HCT116 (cell line): ENCODE measurements at regions not wholly inside any gene's neighbourhood (a gene's known extent, or its start where the extent isn't known, plus 50 kb on each side); places are given as distances from the start of the nearest gene placed in this dataset.

ENCODE experiments used
- ATAC-seq: fragments of 200-7000 bp; cut with Tn5 transposase; 2 replicates; pipeline ENCODE4 v1.9.1; 2020; ENCODE audit warnings: mild to moderate bottlenecking, moderate library complexity
- BruUV-seq: library from RNA; stranded (reverse); fragments of 400-500 nt; replicated peaks from 2 replicates; lab custom pipeline; 2021; lab: Mats Ljungman, UMichigan
- CTCF ChIA-PET: fragments of 300-600 bp; sonication (Branson Sonifier 250); formaldehyde crosslinking; loops from one replicate; lab custom pipeline; 2021; ENCODE audit warnings: antibody characterized with exemption; lab: Charles Lee
- POLR2A ChIA-PET: fragments of 300-600, 350-600 bp; sonication (Branson Sonifier 250); formaldehyde crosslinking; loops from one replicate; lab custom pipeline; 2021; ENCODE audit warnings: antibody characterized with exemption; lab: Charles Lee
- RAD21 ChIA-PET, 2 experiments: fragments of 300-600 bp; sonication (Branson Sonifier 250); formaldehyde crosslinking; loops; one replicate each; lab custom pipeline; 2023; ENCODE audit warnings: low total read pairs in 2 of 2; ENCODE audit not compliant: uncharacterized antibody in 2 of 2, unreplicated experiment in 2 of 2, low non-redundant PET in 1 of 2; lab: Charles Lee
- DNase-seq: peaks from one replicate; pipeline ENCODE4 v3.0.0-alpha.2; 2010; ENCODE audit warnings: low read depth, low spot score
- H2AFZ ChIP-seq: fragments of 200-600 bp; shearing (Covaris generic), sonication (generic); 2 replicates; pipeline ENCODE4 v1.6.1; 2017; ENCODE audit warnings: low read depth, mixed run types, mixed read lengths, antibody characterized with exemption, low read length; ENCODE audit not compliant: poor library complexity, severe bottlenecking
- H3K27ac ChIP-seq: 2 replicates; pipeline ENCODE4 v1.5.1; 2012; ENCODE audit warnings: low read depth, low read length
- H3K27me3 ChIP-seq: fragments of 200-600 bp; sonication (generic); 2 replicates; pipeline ENCODE4 v1.6.1; 2016; ENCODE audit warnings: mixed run types, low read length, mixed read lengths; ENCODE audit not compliant: insufficient read depth
- H3K36me3 ChIP-seq, 2 experiments: fragments of 200-500 bp in 1 of 2; fragments of 200-600 bp in 1 of 2; sonication (Bioruptor generic) in 1 of 2; sonication (generic) in 1 of 2; 2 replicates each; pipeline versions ENCODE4 v1.5.1 to v1.6.1; 2014 to 2016; ENCODE audit warnings: low read length in 2 of 2, inconsistent platforms in 1 of 2, mixed read lengths in 1 of 2, mixed run types in 1 of 2; ENCODE audit not compliant: insufficient read depth in 2 of 2, control insufficient read depth in 1 of 2
- H3K4me1 ChIP-seq, 2 experiments: fragments of 200-600 bp in 1 of 2; sonication (generic) in 1 of 2; 2 replicates each; pipeline versions ENCODE4 v1.5.1 to v1.6.1; 2012 to 2017; ENCODE audit warnings: low read length in 2 of 2, inconsistent platforms in 1 of 2, mild to moderate bottlenecking in 1 of 2, mixed read lengths in 1 of 2, mixed run types in 1 of 2, moderate library complexity in 1 of 2; ENCODE audit not compliant: insufficient read depth in 2 of 2, control insufficient read depth in 1 of 2
- H3K4me2 ChIP-seq: fragments of 200-600 bp; sonication (generic); 2 replicates; pipeline ENCODE4 v1.6.1; 2017; ENCODE audit warnings: mixed run types, low read length, mixed read lengths
- H3K4me3 ChIP-seq, 2 experiments: fragments of 200-600 bp in 1 of 2; sonication (generic) in 1 of 2; replicated peaks in 1 of 2; 2 replicates each; pipeline ENCODE4 v1.5.1; 2011 to 2016; ENCODE audit warnings: low read length in 2 of 2, control low read depth in 1 of 2, low read depth in 1 of 2, mild to moderate bottlenecking in 1 of 2, mixed read lengths in 1 of 2, mixed run types in 1 of 2
- H3K79me2 ChIP-seq: fragments of 200-600 bp; sonication (generic); 2 replicates; pipeline ENCODE4 v1.6.1; 2017; ENCODE audit warnings: mild to moderate bottlenecking, mixed run types, low read length, moderate library complexity, mixed read lengths; ENCODE audit not compliant: insufficient read depth
- H3K9ac ChIP-seq: fragments of 200-600 bp; sonication (generic); 2 replicates; pipeline ENCODE4 v1.6.1; 2016; ENCODE audit warnings: low read length, mixed read lengths
- H3K9me2 ChIP-seq: fragments of 200-600 bp; sonication (generic), shearing (Covaris generic); 2 replicates; pipeline ENCODE4 v1.6.1; 2017; ENCODE audit warnings: mixed run types, mild to moderate bottlenecking, moderate library complexity; ENCODE audit not compliant: insufficient read depth
- H3K9me3 ChIP-seq, 2 experiments: fragments of 200-500 bp in 1 of 2; fragments of 200-600 bp in 1 of 2; sonication (Bioruptor generic) in 1 of 2; sonication (generic) in 1 of 2; 2 replicates each; pipeline ENCODE4 v1.6.1; 2014 to 2017; ENCODE audit warnings: low read length in 2 of 2, mixed read lengths in 2 of 2, inconsistent platforms in 1 of 2, low read depth in 1 of 2, mild to moderate bottlenecking in 1 of 2, mixed run types in 1 of 2, moderate library complexity in 1 of 2; ENCODE audit not compliant: control insufficient read depth in 1 of 2, insufficient read depth in 1 of 2
- H4K20me1 ChIP-seq: fragments of 200-600 bp; sonication (generic), shearing (Covaris generic); 2 replicates; pipeline ENCODE4 v1.6.1; 2017; ENCODE audit warnings: mixed run types, mild to moderate bottlenecking, moderate library complexity; ENCODE audit not compliant: insufficient read depth
- ATF3 ChIP-seq: IDR thresholded peaks from 2 replicates; pipeline ENCODE4 v1.6.1; 2012
- CBX3 ChIP-seq: IDR thresholded peaks from 2 replicates; pipeline ENCODE4 v1.6.1; 2012; ENCODE audit warnings: low read depth
- CEBPB ChIP-seq: IDR thresholded peaks from 2 replicates; pipeline ENCODE4 v1.6.1; 2012; ENCODE audit warnings: low read depth
- EGR1 ChIP-seq: IDR thresholded peaks from 2 replicates; pipeline ENCODE4 v1.6.1; 2012; ENCODE audit warnings: low read depth
- ELF1 ChIP-seq: IDR thresholded peaks from 2 replicates; pipeline ENCODE4 v1.6.1; 2012; ENCODE audit warnings: low read depth, borderline replicate concordance
- EZH2 ChIP-seq: fragments of 200-600 bp; sonication (generic); IDR thresholded peaks from 2 replicates; pipeline ENCODE4 v1.6.1; 2017; ENCODE audit warnings: antibody characterized with exemption, mixed run types
- EZH2phosphoT487 ChIP-seq: fragments of 200-600 bp; IDR thresholded peaks from 2 replicates; pipeline ENCODE4 v1.6.1; 2018; ENCODE audit warnings: antibody characterized with exemption, borderline replicate concordance
- FOSL1 ChIP-seq: IDR thresholded peaks from 2 replicates; pipeline ENCODE4 v1.6.1; 2012; ENCODE audit warnings: low read depth
- JUND ChIP-seq: IDR thresholded peaks from 2 replicates; pipeline ENCODE4 v1.6.1; 2012
- POLR2A ChIP-seq: IDR thresholded peaks from 2 replicates; pipeline ENCODE4 v1.7.0; 2011; ENCODE audit warnings: borderline replicate concordance; ENCODE audit not compliant: insufficient read depth, insufficient read length; ENCODE audit errors: extremely low read depth
- POLR2AphosphoS5 ChIP-seq: IDR thresholded peaks from 2 replicates; pipeline ENCODE4 v1.6.1; 2011; ENCODE audit warnings: mild to moderate bottlenecking, low read depth, low read length, moderate library complexity
- SIN3A ChIP-seq: IDR thresholded peaks from 2 replicates; pipeline ENCODE4 v1.6.1; 2012; ENCODE audit warnings: low read depth
- SP1 ChIP-seq: IDR thresholded peaks from 2 replicates; pipeline ENCODE4 v1.6.1; 2012; ENCODE audit warnings: low read depth
- SRF ChIP-seq: IDR thresholded peaks from 2 replicates; pipeline ENCODE4 v1.6.1; 2012; ENCODE audit warnings: low read depth
- YY1 ChIP-seq: IDR thresholded peaks from 2 replicates; pipeline ENCODE4 v1.6.1; 2011; ENCODE audit warnings: low read length, low read depth, moderate library complexity, mild to moderate bottlenecking; ENCODE audit not compliant: insufficient replicate concordance; ENCODE audit errors: extremely low read depth
- ZFX ChIP-seq: fragments of 450-650 bp; IDR thresholded peaks from 2 replicates; pipeline ENCODE4 v1.6.1; 2017
- ZNF274 ChIP-seq: fragments of 200-500 bp; sonication (Bioruptor generic); IDR thresholded peaks from 2 replicates; pipeline ENCODE4 v1.6.1; 2014; ENCODE audit warnings: mild to moderate bottlenecking, low read depth, low read length, inconsistent platforms
- intact Hi-C: fragments of 100-400 bp; cut with micrococcal nuclease; formaldehyde crosslinking; loops from 2 replicates; pipeline ENCODE4 v1.10.0; 2022
- TF ChIP-seq, protein P1 (sequence below), 3 experiments: fragments of 200-600 bp in 1 of 3; sonication (generic) in 1 of 3; IDR thresholded peaks in 2 of 3; conservative IDR thresholded peaks in 1 of 3; 2 replicates each; pipeline ENCODE4 v1.5.1; 2012 to 2017; ENCODE audit warnings: low read depth in 2 of 3, low read length in 2 of 3, antibody characterized with exemption in 1 of 3, borderline replicate concordance in 1 of 3, control low read depth in 1 of 3, mild to moderate bottlenecking in 1 of 3, mixed read lengths in 1 of 3, mixed run types in 1 of 3, moderate library complexity in 1 of 3; ENCODE audit not compliant: insufficient read depth in 1 of 3
- TF ChIP-seq, protein P2 (sequence below): IDR thresholded peaks from 2 replicates; pipeline ENCODE4 v1.6.1; 2012; ENCODE audit warnings: low read depth

GRCh38 chr13:39133781-39134180 lies 95.5 kb downstream of the NHLRC3 start:
- Histone ChIP-seq H3K9me2 (no peaks in the 10 kb centered on the region), H3K4me2 (no peak overlapping the region), H2AFZ (no peak overlapping the region), H3K9me3 (no peaks in the 10 kb centered on the region), H3K36me3 (no peaks in the 10 kb centered on the region), H3K27me3 (peaks cover 37% of the 10 kb centered on the region), H3K4me3 (no peak overlapping the region), H3K9ac (no peak overlapping the region), H3K79me2 (no peaks in the 10 kb centered on the region), H3K4me1 (no peaks in the 10 kb centered on the region), H4K20me1 (no peaks in the 10 kb centered on the region), H3K27ac (no peak overlapping the region)
- POLR2A ChIA-PET = no interaction called here
- BruUV-seq = no TSS peak
- RAD21 ChIA-PET = no interaction called here
- DNase-seq = no peak
- no peak for TF ChIP-seq POLR2AphosphoS5
- TF ChIP-seq ZNF274 = no peak
- TF ChIP-seq, protein P1, sequence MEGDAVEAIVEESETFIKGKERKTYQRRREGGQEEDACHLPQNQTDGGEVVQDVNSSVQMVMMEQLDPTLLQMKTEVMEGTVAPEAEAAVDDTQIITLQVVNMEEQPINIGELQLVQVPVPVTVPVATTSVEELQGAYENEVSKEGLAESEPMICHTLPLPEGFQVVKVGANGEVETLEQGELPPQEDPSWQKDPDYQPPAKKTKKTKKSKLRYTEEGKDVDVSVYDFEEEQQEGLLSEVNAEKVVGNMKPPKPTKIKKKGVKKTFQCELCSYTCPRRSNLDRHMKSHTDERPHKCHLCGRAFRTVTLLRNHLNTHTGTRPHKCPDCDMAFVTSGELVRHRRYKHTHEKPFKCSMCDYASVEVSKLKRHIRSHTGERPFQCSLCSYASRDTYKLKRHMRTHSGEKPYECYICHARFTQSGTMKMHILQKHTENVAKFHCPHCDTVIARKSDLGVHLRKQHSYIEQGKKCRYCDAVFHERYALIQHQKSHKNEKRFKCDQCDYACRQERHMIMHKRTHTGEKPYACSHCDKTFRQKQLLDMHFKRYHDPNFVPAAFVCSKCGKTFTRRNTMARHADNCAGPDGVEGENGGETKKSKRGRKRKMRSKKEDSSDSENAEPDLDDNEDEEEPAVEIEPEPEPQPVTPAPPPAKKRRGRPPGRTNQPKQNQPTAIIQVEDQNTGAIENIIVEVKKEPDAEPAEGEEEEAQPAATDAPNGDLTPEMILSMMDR (IDR thresholded peaks at IDR 0.05 in 2 of 3, conservative IDR thresholded peaks at IDR 0.05 in 1 of 3; ENCODE audit: borderline replicate concordance in 1 of 3, insufficient read depth in 1 of 3, low read depth in 2 of 3, low read length in 2 of 3) = no peak
- no peak for TF ChIP-seq FOSL1
- no peak for TF ChIP-seq SIN3A
- TF ChIP-seq JUND = no peak
- TF ChIP-seq EGR1 = no peak
- no peak for TF ChIP-seq ELF1
- TF ChIP-seq EZH2 = no peak
- TF ChIP-seq SP1 = no peak
- no peak for TF ChIP-seq ZFX
- TF ChIP-seq, protein P2, sequence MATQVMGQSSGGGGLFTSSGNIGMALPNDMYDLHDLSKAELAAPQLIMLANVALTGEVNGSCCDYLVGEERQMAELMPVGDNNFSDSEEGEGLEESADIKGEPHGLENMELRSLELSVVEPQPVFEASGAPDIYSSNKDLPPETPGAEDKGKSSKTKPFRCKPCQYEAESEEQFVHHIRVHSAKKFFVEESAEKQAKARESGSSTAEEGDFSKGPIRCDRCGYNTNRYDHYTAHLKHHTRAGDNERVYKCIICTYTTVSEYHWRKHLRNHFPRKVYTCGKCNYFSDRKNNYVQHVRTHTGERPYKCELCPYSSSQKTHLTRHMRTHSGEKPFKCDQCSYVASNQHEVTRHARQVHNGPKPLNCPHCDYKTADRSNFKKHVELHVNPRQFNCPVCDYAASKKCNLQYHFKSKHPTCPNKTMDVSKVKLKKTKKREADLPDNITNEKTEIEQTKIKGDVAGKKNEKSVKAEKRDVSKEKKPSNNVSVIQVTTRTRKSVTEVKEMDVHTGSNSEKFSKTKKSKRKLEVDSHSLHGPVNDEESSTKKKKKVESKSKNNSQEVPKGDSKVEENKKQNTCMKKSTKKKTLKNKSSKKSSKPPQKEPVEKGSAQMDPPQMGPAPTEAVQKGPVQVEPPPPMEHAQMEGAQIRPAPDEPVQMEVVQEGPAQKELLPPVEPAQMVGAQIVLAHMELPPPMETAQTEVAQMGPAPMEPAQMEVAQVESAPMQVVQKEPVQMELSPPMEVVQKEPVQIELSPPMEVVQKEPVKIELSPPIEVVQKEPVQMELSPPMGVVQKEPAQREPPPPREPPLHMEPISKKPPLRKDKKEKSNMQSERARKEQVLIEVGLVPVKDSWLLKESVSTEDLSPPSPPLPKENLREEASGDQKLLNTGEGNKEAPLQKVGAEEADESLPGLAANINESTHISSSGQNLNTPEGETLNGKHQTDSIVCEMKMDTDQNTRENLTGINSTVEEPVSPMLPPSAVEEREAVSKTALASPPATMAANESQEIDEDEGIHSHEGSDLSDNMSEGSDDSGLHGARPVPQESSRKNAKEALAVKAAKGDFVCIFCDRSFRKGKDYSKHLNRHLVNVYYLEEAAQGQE = no peak
- TF ChIP-seq CBX3 = no peak
- TF ChIP-seq CEBPB = no peak
- no peak for TF ChIP-seq POLR2A
- TF ChIP-seq ATF3 = no peak
- no peak for TF ChIP-seq SRF
- TF ChIP-seq YY1 = no peak
- TF ChIP-seq EZH2phosphoT487 = no peak
- intact Hi-C loops = no loop called here
- ATAC-seq = no peak
- CTCF ChIA-PET = interaction anchor here (1.4 kb wide), 1 partner anchor 10 kb away, joined by 4 read pairs; no protein-coding TSS in a partner anchor
